GM12878 (cell line): ENCODE measurements at regions not wholly inside any gene's neighbourhood (a gene's known extent, or its start where the extent isn't known, plus 50 kb on each side); places are given as distances from the start of the nearest gene placed in this dataset.

Experiments
- ATAC-seq: fragments of 200-7000 bp; cut with Tn5 transposase; 3 replicates; pipeline ENCODE4 v1.9.1; 2020; ENCODE audit warnings: mild to moderate bottlenecking, moderate library complexity
- BruUV-seq: library from RNA; stranded (reverse); fragments of 400-500 nt; replicated peaks from 2 replicates; lab custom pipeline; 2021; lab: Mats Ljungman, UMichigan
- CTCF ChIA-PET: fragments of 300-600 bp; sonication (Branson Sonifier 250); formaldehyde crosslinking; extraction: SDS; loops from one replicate; lab custom pipeline; 2021; ENCODE audit warnings: inconsistent platforms; lab: Yijun Ruan, JAX
- POLR2A ChIA-PET: fragments of 350-600 bp; formaldehyde crosslinking; extraction: SDS; loops from one replicate; lab custom pipeline; 2021; ENCODE audit warnings: inconsistent platforms; lab: Charles Lee
- RAD21 ChIA-PET: fragments of 300-600 bp; sonication (Branson Sonifier 250); formaldehyde crosslinking; loops from one replicate; lab custom pipeline; 2023; ENCODE audit warnings: antibody characterized with exemption; ENCODE audit not compliant: unreplicated experiment; lab: Charles Lee
- SMC1A ChIA-PET: fragments of 300-600 bp; sonication (Branson Sonifier 250); formaldehyde crosslinking; loops from one replicate; lab custom pipeline; 2023; ENCODE audit not compliant: unreplicated experiment, uncharacterized antibody; lab: Charles Lee
- DNase-seq: peaks from one replicate; pipeline ENCODE4 v3.0.0-alpha.2; 2011; ENCODE audit warnings: low read depth, low spot score
- FAIRE-seq: peaks from 3 replicates; lab custom pipeline; 2011; peaks lifted over from hg19 to GRCh38; lab: Jason Lieb, UNC
- H2AFZ ChIP-seq: 2 replicates; pipeline ENCODE4 v1.6.0; 2011; ENCODE audit warnings: low read depth, low read length, control low read depth; ENCODE audit not compliant: control insufficient read depth
- H3K27ac ChIP-seq: 2 replicates; pipeline ENCODE4 v1.5.1; 2011; ENCODE audit warnings: control low read depth; ENCODE audit not compliant: control insufficient read depth, insufficient read depth
- H3K27me3 ChIP-seq, 2 experiments: replicated peaks in 1 of 2; 2 replicates each; pipeline versions ENCODE4 v1.6.0 to v1.6.1; 2011; ENCODE audit warnings: low read length in 1 of 2; ENCODE audit not compliant: control insufficient read depth in 2 of 2, insufficient read depth in 2 of 2
- H3K36me3 ChIP-seq, 2 experiments: 2 replicates each; pipeline ENCODE4 v1.5.1; 2011; ENCODE audit warnings: low read length in 1 of 2; ENCODE audit not compliant: control insufficient read depth in 2 of 2, insufficient read depth in 2 of 2
- H3K4me1 ChIP-seq: 2 replicates; pipeline ENCODE4 v1.6.1; 2011; ENCODE audit warnings: mild to moderate bottlenecking, low read length, moderate library complexity, mixed read lengths; ENCODE audit not compliant: control insufficient read depth, insufficient read depth
- H3K4me2 ChIP-seq: 2 replicates; pipeline ENCODE4 v1.6.0; 2011; ENCODE audit warnings: control low read depth; ENCODE audit not compliant: control insufficient read depth, insufficient read depth
- H3K4me3 ChIP-seq: fragments of 200-600 bp; sonication (generic); 2 replicates; pipeline ENCODE4 v1.5.1; 2016
- H3K79me2 ChIP-seq: 2 replicates; pipeline ENCODE4 v1.6.0; 2011; ENCODE audit warnings: low read length; ENCODE audit not compliant: control insufficient read depth, insufficient read depth
- H3K9ac ChIP-seq: 2 replicates; pipeline ENCODE4 v1.8.0; 2011; ENCODE audit warnings: low read length, control low read depth, mixed read lengths; ENCODE audit not compliant: control insufficient read depth, insufficient read depth
- H3K9me3 ChIP-seq: replicated peaks from 3 replicates; pipeline ENCODE4 v1.5.1; 2011; ENCODE audit warnings: mild to moderate bottlenecking, low read length; ENCODE audit not compliant: control insufficient read depth, insufficient read depth
- H4K20me1 ChIP-seq: 2 replicates; pipeline ENCODE4 v1.6.0; 2011; ENCODE audit not compliant: control insufficient read depth, insufficient read depth
- BACH1 ChIP-seq: fragments of 450-650 bp; IDR thresholded peaks from 2 replicates; pipeline ENCODE4 v1.6.1; 2017; ENCODE audit warnings: mild to moderate bottlenecking, borderline replicate concordance
- BCL11A ChIP-seq: IDR thresholded peaks from 2 replicates; pipeline ENCODE4 v1.6.1; 2011; ENCODE audit warnings: low read depth, low read length
- BRCA1 ChIP-seq: IDR thresholded peaks from 2 replicates; pipeline ENCODE4 v1.6.1; 2011; ENCODE audit warnings: low read depth, low read length, improper control_type of control experiment
- NFYB ChIP-seq: IDR thresholded peaks from 2 replicates; pipeline ENCODE4 v1.6.1; 2011; ENCODE audit warnings: low read depth, mild to moderate bottlenecking, low read length, improper control_type of control experiment, moderate library complexity; ENCODE audit not compliant: insufficient read depth
- SIX5 ChIP-seq: IDR thresholded peaks from 2 replicates; pipeline ENCODE4 v1.6.1; 2011; ENCODE audit warnings: mild to moderate bottlenecking, low read depth, low read length, moderate library complexity; ENCODE audit not compliant: severe bottlenecking
- TAF1 ChIP-seq: IDR thresholded peaks from 2 replicates; pipeline ENCODE4 v1.6.1; 2011; ENCODE audit warnings: mild to moderate bottlenecking, low read depth, low read length, borderline replicate concordance
- ZNF384 ChIP-seq: IDR thresholded peaks from 2 replicates; pipeline ENCODE4 v1.6.1; 2012; ENCODE audit warnings: low read depth, mild to moderate bottlenecking, low read length, improper control_type of control experiment, borderline replicate concordance
- WGBS: methylation state at CpG from one replicate; pipeline ENCODE4 v1.1.6; 2016; ENCODE audit warnings: low lambda C conversion rate; ENCODE audit not compliant: insufficient replicate concordance, insufficient coverage; ENCODE audit errors: missing lambda C conversion rate; 5-methylcytosine and 5-hydroxymethylcytosine counted together
- in situ Hi-C: fragments of 300-500 bp; cut with MboI; formaldehyde crosslinking; loops from 9 replicates; pipeline ENCODE4 v1.14.3; 2018; ENCODE audit warnings: mixed read lengths
- intact Hi-C: fragments of 100-400 bp; cut with micrococcal nuclease; formaldehyde crosslinking; loops from one replicate; pipeline ENCODE4 v1.14.2; 2022; ENCODE audit not compliant: unreplicated experiment
- TF ChIP-seq, protein P1 (sequence below): fragments of 450-650 bp; formaldehyde crosslinking; IDR thresholded peaks from 2 replicates; pipeline ENCODE4 v1.4.0; 2020; ENCODE audit warnings: mild to moderate bottlenecking, moderate library complexity
- TF ChIP-seq, protein P2 (sequence below): IDR thresholded peaks from 2 replicates; pipeline ENCODE4 v1.6.1; 2011; ENCODE audit warnings: low read depth, mild to moderate bottlenecking, low read length, moderate library complexity, borderline replicate concordance; ENCODE audit errors: extremely low read depth
- TF ChIP-seq, protein P3 (sequence below): fragments of 450-650 bp; IDR thresholded peaks from 2 replicates; pipeline ENCODE4 v1.6.1; 2014; ENCODE audit warnings: mild to moderate bottlenecking

DNA sequence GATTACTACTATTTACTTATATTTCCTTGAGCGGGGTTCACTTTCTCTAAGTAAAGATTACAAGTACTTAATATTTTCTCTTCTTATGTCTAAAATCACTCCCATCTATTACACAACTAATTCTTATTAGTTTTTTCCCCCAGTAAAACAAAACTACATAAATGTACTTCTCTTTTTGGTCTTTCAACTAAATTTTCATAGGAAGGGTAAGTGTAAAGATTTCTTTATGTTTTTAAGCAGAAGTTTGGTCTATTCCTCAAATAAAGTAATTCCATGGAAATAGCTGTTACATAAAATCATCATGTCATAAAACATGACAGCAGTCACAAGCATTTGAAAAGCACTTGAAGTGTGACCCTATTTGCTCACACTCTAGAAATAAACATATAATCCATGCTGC, 249.0 kb downstream of the ZEB2 start:
- BruUV-seq: no TSS peak
- Histone ChIP-seq H3K27ac (no peak overlapping the region), H3K9me3 (no peaks in the 10 kb centered on the region), H3K9ac (no peak overlapping the region), H3K4me2 (no peak overlapping the region), H3K79me2 (no peaks in the 10 kb centered on the region), H3K27me3 (no peaks in the 10 kb centered on the region), H4K20me1 (no peaks in the 10 kb centered on the region), H2AFZ (no peak overlapping the region), H3K4me3 (no peak overlapping the region), H3K36me3 (no peaks in the 10 kb centered on the region), H3K4me1 (peaks cover 11% of the 10 kb centered on the region; the same call in 1 of the 2 replicates)
- no peak for FAIRE-seq
- WGBS: 100% methylated on average over 1 of the region's 1 CpG
- TF ChIP-seq BRCA1 (no peak), BCL11A (no peak), ZNF384 (no peak)
- no peak for DNase-seq
- RAD21 ChIA-PET: no interaction called here
- CTCF ChIA-PET: interaction anchor here (1.0 kb wide), 1 partner anchor 87 kb away, joined by 3 read pairs; no protein-coding TSS in a partner anchor
- SMC1A ChIA-PET: interaction anchor here (1.0 to 1.7 kb wide), 6 partner anchors 9 to 52 kb away, joined by 3 to 4 read pairs (median 3); no protein-coding TSS in a partner anchor
- ATAC-seq: no peak
- in situ Hi-C loops (no loop called here), intact Hi-C loops (no loop called here)
- POLR2A ChIA-PET: no interaction called here

DNA sequence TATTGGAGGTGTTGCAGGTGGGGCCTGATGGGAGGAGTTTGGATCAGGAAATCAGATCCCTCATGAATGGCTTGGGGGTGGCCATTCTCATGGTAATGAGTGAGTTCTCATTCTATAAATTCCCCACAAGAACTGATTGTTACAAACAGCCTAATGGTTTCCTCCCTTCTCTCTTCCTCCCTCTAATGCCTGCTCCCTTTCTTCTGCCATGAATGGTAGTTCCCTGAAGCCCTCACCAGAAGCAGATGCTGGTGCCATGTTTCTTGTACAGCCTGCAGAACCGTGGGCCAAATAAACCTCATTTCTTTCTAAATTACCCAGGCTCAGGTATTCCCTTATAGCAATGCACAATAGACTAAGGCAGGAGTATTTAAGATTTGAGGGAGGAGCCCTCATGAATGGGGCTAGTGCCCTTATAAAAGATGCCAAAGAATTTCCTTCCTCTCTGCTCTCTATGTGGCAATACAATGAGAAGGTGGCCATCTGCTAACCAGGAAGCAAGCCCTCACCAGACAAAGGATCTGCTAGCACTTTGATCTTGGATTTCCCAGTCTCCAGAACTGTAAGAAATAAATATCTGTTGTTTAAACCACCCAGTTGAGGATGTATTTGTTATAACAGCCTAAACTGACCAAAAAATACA, 251.8 kb downstream of the ZEB2 start:
- Histone ChIP-seq H3K36me3 (no peaks in the 10 kb centered on the region), H3K9me3 (no peaks in the 10 kb centered on the region; the same call in 2 of the 3 replicates), H3K4me2 (no peak overlapping the region), H3K27ac (no peak overlapping the region), H2AFZ (no peak overlapping the region), H3K4me1 (peaks cover 11% of the 10 kb centered on the region; the same call in 1 of the 2 replicates), H3K79me2 (no peaks in the 10 kb centered on the region), H3K27me3 (no peaks in the 10 kb centered on the region), H3K4me3 (no peak overlapping the region), H4K20me1 (no peaks in the 10 kb centered on the region), H3K9ac (no peak overlapping the region)
- in situ Hi-C loops: no loop called here
- WGBS: 94% methylated on average over 1 of the region's 1 CpG
- POLR2A ChIA-PET: no interaction called here
- SMC1A ChIA-PET: interaction anchor here (1.2 kb wide), 1 partner anchor 11 kb away, joined by 3 read pairs; no protein-coding TSS in a partner anchor
- RAD21 ChIA-PET: no interaction called here
- ATAC-seq: no peak
- no TSS peak for BruUV-seq
- no peak for DNase-seq
- TF ChIP-seq SIX5 (no peak), NFYB (no peak), TAF1 (no peak), BACH1 (no peak)
- TF ChIP-seq, protein P1, sequence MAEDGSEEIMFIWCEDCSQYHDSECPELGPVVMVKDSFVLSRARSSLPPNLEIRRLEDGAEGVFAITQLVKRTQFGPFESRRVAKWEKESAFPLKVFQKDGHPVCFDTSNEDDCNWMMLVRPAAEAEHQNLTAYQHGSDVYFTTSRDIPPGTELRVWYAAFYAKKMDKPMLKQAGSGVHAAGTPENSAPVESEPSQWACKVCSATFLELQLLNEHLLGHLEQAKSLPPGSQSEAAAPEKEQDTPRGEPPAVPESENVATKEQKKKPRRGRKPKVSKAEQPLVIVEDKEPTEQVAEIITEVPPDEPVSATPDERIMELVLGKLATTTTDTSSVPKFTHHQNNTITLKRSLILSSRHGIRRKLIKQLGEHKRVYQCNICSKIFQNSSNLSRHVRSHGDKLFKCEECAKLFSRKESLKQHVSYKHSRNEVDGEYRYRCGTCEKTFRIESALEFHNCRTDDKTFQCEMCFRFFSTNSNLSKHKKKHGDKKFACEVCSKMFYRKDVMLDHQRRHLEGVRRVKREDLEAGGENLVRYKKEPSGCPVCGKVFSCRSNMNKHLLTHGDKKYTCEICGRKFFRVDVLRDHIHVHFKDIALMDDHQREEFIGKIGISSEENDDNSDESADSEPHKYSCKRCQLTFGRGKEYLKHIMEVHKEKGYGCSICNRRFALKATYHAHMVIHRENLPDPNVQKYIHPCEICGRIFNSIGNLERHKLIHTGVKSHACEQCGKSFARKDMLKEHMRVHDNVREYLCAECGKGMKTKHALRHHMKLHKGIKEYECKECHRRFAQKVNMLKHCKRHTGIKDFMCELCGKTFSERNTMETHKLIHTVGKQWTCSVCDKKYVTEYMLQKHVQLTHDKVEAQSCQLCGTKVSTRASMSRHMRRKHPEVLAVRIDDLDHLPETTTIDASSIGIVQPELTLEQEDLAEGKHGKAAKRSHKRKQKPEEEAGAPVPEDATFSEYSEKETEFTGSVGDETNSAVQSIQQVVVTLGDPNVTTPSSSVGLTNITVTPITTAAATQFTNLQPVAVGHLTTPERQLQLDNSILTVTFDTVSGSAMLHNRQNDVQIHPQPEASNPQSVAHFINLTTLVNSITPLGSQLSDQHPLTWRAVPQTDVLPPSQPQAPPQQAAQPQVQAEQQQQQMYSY (CRISPR knock-in tag): no peak
- TF ChIP-seq, protein P2, sequence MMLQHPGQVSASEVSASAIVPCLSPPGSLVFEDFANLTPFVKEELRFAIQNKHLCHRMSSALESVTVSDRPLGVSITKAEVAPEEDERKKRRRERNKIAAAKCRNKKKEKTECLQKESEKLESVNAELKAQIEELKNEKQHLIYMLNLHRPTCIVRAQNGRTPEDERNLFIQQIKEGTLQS: no peak
- TF ChIP-seq, protein P3, sequence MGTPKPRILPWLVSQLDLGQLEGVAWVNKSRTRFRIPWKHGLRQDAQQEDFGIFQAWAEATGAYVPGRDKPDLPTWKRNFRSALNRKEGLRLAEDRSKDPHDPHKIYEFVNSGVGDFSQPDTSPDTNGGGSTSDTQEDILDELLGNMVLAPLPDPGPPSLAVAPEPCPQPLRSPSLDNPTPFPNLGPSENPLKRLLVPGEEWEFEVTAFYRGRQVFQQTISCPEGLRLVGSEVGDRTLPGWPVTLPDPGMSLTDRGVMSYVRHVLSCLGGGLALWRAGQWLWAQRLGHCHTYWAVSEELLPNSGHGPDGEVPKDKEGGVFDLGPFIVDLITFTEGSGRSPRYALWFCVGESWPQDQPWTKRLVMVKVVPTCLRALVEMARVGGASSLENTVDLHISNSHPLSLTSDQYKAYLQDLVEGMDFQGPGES: no peak
- intact Hi-C loops: no loop called here
- no peak for FAIRE-seq
- CTCF ChIA-PET: no interaction called here
